Suprapubic skin (tissue), 4 donors: ENCODE measurements at regions not wholly inside any gene's neighbourhood (a gene's known extent, or its start where the extent isn't known, plus 50 kb on each side); places are given as distances from the start of the nearest gene placed in this dataset.

Source experiments
- CTCF ChIP-seq, 2 donors: fragments of 200-600 bp in 1 of 2; fragments of 450-650 bp in 1 of 2; sonication (generic) in 1 of 2; IDR thresholded peaks; one replicate each; pipeline ENCODE4 v1.5.1; 2016 to 2019; ENCODE audit warnings: antibody characterized with exemption in 2 of 2, mild to moderate bottlenecking in 1 of 2, moderate library complexity in 1 of 2
- EP300 ChIP-seq: sonication (generic); formaldehyde crosslinking; IDR thresholded peaks from one replicate; pipeline ENCODE4 v1.6.1; 2017; ENCODE audit warnings: antibody characterized with exemption
- POLR2A ChIP-seq, 2 donors: fragments of 450-650 bp; IDR thresholded peaks; one replicate each; pipeline ENCODE4 v1.6.1; 2017; ENCODE audit warnings: antibody characterized with exemption in 2 of 2, mild to moderate bottlenecking in 2 of 2, moderate library complexity in 2 of 2
- POLR2AphosphoS5 ChIP-seq, 3 donors: sonication (generic); formaldehyde crosslinking; IDR thresholded peaks; one replicate each; pipeline ENCODE4 v1.6.1; 2017; ENCODE audit warnings: antibody characterized with exemption in 3 of 3

GRCh38 chr15:31974855-31975829 lies 55.2 kb upstream of the CHRNA7 start:
- TF ChIP-seq CTCF (IDR thresholded peaks at IDR 0.05) (peak in 1 of 2 donors; percentile 35), POLR2A (IDR thresholded peaks at IDR 0.05) (no peak), POLR2AphosphoS5 (IDR thresholded peaks at IDR 0.05) (no peak), EP300 (no peak)
